ENCODE measurements at regions not wholly inside any gene's neighbourhood (a gene's known extent, or its start where the extent isn't known, plus 50 kb on each side); places are given as distances from the start of the nearest gene placed in this dataset.
"Not testable (repeated sequence)": the region's sequence is repeated elsewhere in the genome, so short reads cannot be mapped to it uniquely, and the experiment has no call there.

DNA sequence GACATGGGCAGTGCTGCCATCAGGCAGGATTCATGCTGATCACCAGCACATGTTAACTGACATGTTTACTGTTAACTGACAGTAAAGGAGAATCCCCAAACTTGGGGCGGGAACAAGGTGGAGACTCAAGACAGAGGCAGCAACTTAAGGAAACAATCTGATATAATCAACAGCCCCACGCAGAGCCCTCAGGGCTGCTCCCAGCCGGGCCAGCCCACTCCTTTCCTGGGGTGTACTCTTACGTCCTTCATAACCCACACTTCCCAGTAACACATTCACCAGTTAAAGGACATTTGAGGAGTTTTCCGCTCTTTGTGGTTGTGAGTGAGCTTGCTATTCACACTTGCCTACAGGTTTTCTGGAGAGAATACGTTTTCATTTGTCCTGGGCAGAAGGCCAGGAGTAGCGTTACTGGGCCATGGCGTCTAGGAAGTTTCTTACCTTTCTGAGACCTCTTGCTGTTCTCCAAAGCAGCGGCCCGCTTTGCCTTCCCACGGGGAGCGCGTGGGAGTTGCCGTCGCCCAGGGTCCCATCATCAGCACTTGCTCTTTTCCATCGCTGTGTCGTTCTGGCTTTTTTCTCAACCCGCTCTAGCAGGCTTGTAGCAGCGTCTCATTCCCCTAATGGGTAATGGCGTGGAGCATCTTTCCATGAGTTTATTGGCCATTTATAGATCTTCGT is 56.4 kb downstream of the FOXF2 start:
- DNase-seq: no peak

GRCh38 chr6:1449896-1450295 is 60.5 kb downstream of the FOXF2 start:
- no peak for DNase-seq

DNA sequence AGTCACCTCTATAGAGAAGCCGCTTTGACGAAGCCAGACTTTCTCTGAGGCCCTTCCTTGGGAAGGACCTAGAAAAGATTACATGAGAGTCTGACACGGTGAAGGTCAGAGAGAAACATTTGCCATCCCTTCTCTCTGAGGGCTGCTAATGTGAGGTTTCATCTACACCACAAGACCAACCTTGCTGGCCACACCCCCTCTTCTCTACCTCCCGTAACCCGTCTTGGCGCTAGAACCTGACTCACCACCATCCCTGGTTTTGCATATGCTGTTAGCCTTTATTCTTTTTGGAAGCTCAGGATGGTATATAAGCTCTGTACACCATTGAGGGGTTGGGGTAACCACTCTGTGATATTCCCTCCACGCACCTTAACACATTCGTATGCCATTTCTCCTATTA is 63.6 kb downstream of the FOXF2 start:
- no peak for DNase-seq

- not testable (repeated sequence) for DNase-seq
Observed at GRCh38 chr6:1456816-1457215, 67.4 kb downstream of the FOXF2 start.

DNA sequence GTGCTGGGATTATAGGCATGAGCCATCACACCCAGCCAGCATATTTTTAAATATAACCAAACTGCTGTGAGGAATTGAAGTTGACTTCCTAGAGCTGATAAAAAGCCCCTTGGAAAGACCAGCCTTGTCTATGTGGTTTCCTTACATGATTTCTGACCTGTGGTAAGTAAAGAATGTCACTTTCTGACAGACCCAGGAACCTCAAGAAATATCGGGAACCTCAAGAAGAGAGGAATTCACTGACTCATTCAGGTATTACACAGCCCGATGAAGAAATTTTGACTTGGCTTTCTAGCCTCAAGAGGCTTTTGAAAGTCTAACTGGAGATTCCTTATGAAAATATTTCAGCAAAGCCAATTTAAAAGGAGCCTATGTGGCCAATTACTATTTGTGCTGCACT is 71.8 kb downstream of the FOXF2 start:
- peak in 1 of 2 donors; percentile 3 for DNase-seq

- DNase-seq: no peak
Observed at GRCh38 chr6:1461736-1462135, 72.4 kb downstream of the FOXF2 start.

- DNase-seq: no peak
Observed at GRCh38 chr6:1463275-1463674, 73.9 kb downstream of the FOXF2 start.

DNA sequence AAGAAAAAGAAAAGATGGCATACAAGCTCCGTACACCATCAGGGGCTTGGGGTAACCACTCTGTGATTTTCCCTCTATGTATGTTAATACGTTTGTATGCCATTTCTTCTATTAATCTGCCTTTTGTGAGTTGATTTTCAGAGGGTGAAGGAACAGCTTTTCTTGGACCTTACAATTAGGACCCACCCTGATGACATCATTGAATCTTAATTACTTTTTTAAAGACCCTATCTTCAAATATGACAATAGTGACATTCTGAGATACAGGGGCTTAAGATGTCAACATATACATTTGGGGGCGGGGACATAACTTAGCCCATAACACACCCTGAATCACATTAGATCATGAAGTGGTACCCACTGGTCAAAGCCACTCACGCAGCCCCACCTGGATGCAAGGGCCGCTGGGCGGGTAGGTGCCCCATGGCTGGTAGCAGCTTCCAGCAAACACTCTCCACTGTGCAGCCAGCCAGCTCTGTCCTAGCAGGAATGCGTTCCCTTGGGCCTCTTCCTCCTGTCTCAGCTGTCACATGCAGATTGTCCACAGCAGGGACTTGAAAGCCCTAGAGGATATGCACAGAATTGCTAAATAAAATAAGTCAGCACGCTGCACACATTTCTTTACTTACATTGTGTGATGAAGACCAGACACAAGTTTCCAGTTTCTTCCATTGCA is 74.5 kb downstream of the FOXF2 start:
- DNase-seq: no peak

GRCh38 chr6:1464781-1465370 is 75.5 kb downstream of the FOXF2 start:
- DNase-seq: no peak

GRCh38 chr6:1468126-1468525 is 78.8 kb downstream of the FOXF2 start:
- DNase-seq: no peak

DNA sequence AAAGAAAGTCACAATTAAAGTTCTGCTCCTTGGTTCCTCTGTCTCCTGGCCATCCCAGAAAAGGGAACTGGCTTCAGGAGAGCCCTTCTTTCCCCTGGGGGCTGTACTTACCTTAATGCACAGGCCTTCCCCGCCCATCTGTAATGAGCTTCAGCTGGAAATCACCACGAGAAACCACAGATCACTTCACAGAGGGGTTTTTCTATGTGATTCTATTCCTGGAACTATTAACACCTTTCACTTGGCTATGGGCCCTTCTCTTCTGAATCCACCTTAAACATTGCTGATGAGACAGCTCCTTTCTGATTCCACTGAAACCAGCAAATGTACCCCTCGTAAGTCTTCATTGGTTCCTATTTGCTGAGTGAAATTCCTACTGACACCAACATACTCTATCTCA is 80.7 kb downstream of the FOXF2 start:
- no peak for DNase-seq

DNA sequence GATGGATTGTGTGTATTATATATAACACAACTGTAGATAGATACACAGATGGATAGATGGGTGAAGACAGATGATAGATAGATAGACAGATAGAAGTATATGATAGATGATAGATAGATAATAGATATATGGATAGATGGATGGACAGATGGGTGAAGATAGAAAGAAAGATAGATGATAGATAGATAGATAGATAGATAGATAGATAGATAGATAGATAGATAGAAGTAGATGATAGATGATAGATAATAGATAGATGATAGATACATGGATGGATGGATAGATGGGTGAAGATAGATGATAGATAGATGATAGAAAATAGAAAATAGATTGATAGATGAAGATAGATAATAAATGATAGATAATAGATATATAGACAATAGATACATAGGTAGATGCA is 83.3 kb downstream of the FOXF2 start:
- no peak for DNase-seq

GRCh38 chr6:1473166-1473565 is 83.8 kb downstream of the FOXF2 start:
- DNase-seq: no peak

GRCh38 chr6:1473598-1473997 is 84.2 kb downstream of the FOXF2 start:
- no peak for DNase-seq

GRCh38 chr6:1474205-1474604 is 84.8 kb downstream of the FOXF2 start:
- DNase-seq: no peak

GRCh38 chr6:1475174-1475573 is 85.8 kb downstream of the FOXF2 start:
- DNase-seq: no peak

DNA sequence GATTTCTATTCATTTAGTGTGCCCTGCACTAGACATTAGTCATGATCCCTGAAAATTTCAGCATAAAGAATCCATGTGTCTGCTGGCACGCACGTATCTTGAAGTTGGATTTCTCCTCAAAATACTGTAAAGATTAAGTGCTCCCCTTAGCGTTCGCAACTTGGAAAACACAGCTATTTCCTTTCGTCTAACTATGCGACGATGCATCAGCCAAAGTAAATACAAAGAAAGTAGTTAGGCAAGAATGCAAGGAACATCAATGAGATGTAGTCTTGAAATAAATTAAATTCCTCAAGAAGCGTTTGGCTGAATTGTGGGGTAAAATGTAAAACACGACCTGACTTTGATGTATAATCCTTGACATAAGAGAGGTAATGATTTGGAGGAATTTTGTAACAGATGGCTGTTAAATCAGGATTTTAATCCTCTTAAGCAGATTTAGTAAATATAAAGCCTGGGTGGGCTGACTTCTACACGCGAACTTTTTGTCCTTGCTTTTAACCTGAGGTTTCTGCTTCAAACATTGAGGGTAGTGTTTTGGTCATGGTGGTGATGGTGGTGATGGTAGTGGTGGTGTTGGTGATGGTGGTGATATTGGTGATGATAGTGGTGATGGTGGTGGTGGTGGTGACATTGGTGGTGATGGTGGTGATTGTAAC is 88.2 kb downstream of the FOXF2 start:
- no peak for DNase-seq

DNA sequence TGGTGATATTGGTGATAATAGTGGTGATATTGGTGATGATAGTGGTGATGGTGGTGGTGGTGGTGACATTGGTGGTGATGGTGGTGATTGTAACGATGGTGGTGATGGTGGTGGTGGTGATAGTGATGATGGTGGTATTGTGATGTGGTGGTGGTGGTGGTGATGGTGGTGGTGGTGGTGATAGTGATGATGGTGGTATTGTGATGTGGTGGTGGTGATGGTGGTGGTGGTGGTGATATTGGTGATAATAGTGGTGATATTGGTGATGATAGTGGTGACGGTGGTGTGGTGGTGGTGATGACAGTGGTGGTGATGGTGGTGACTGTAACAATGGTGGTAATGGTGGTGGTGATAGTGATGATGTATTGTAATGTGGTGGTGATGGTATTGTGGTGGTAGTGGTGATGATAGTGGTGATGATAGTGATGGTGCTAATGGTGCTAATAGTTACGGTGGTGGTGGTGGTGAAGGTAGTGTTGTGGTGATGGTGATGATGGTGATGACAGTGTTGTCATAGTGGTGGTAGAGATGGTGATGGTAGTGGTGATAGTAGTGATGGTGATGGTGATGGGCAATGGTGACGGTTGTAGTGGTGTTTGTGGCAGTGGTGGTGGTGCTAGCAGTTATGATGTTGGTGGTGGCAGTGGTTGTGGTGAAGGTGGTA is 88.9 kb downstream of the FOXF2 start:
- DNase-seq: not testable (repeated sequence)

DNA sequence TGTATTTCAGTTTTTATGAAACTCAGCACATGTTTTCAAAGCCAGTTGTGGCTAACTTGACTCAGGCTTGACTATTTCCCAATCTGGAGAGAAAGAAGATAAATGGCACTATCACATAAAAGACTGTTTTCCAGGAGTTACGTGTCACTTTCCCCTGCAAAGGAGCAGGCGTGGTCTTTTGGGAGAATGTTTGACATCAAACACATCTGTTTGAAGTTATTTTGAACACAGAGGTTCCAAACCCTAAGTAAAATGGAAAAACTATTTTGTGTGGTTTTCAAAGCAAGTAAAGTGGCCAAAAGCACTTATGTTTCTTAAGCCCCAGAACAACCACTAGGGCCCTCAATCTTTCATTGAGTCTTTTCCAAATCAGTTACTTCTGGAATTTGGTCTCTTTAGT is 89.7 kb downstream of the FOXF2 start:
- DNase-seq: no peak

DNA sequence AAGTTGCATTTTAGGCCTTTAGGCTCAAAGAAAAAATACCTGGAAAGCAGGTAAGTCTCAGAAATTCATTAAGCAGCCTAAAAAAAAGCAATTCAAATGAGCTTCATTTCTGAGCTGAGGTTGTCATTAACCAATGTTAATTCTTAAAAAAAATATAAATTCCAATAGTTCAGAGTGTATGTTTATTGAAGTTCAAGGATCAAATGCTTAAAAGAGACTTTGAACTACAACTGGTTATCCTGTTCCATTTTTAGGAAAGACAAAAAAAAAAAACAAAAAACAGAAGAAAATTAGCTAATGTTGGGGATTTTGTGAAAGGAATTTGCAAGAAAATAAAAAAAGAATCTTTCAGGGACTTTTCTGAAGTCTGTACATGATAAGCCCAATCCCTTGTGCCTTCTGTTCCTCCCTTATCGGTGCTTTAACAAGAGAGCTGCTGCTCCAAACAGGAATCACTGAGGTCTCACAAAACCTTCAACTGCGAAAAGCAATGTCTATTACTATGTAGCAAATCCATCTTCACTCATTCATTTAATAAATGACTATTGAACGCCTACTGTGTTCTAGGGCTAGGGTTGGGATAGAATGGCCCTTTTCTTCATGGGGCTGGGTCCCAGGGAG is 90.3 kb downstream of the FOXF2 start:
- no peak for DNase-seq

DNA sequence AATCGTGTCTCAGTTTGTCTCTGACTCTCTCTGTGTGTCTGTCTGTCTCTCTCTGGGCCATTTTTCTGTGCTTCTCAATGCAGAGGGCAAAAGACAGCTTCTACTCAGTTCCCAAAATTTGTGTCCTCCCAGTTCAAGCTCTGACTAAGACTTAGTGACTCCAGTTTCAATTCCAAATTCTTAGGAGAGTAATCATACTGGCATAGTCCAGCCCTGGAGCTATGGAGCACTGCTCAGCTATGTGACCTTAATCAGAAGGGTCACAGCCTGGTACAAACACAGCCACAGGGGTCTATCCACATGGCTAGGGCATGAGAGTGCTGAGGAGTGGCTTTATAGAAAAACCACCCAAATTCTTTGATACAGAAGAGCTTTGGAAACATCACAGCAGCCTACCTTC is 91.9 kb downstream of the FOXF2 start:
- no peak for DNase-seq

DNA sequence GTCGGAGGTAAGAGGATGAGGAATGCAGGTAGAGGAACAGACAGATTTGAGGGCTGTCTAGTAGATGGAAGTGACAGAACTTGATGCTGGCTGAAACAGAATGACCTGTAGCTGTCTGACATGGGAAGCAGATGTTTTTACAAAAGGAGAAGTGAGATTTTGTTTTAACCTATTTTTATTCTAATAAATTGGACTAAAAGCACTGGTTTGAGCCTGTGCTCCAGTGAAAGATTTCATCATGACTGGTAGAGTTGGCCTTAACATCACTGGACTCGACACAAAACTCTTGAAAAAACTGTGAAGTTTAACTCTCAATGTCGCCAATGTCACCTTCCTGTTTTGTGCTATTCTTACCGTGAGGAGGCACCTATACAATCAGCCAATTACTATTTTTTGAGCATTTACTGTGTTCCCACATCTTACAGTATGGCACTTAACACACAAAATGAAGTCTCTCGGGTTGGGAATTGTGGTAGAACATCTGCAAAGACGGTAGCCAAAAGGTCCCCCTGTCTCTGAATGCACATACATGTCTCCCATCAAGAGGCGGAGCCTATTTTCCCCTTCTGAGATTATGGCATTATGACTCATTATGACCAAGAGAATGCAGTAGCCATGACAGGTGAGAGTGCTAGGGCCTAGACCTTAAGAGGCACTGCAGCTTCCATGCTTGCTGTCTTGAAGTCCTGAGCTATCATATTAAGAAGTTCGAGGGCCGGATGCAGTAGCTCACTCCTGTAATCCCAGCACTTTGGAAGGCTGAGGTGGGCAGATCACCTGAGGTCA is 93.2 kb downstream of the FOXF2 start:
- DNase-seq: no peak
